Mesendoderm (in vitro differentiated cells): ENCODE measurements at regions not wholly inside any gene's neighbourhood (a gene's known extent, or its start where the extent isn't known, plus 50 kb on each side); places are given as distances from the start of the nearest gene placed in this dataset.
A peak's percentile ranks its signal among the peaks of the same experiment; 100 is the strongest.

Source experiments
- DNase-seq: peaks from one replicate; pipeline ENCODE4 v3.0.0; 2013
- H2AK5ac ChIP-seq: 2 replicates; pipeline ENCODE4 v1.6.1; 2013; ENCODE audit warnings: low read length, inconsistent platforms
- H2BK120ac ChIP-seq: 2 replicates; pipeline ENCODE4 v1.6.1; 2013; ENCODE audit warnings: low read depth, mild to moderate bottlenecking, low read length, moderate library complexity, mixed read lengths
- H2BK15ac ChIP-seq: replicated peaks from 2 replicates; pipeline ENCODE4 v1.6.1; 2013; ENCODE audit warnings: low read depth, mild to moderate bottlenecking, moderate library complexity
- H2BK5ac ChIP-seq: 2 replicates; pipeline ENCODE4 v1.6.1; 2013; ENCODE audit warnings: low read length, inconsistent platforms
- H3K18ac ChIP-seq: 2 replicates; pipeline ENCODE4 v1.6.1; 2013; ENCODE audit warnings: mild to moderate bottlenecking, low read length, mixed read lengths
- H3K23ac ChIP-seq: one replicate; pipeline ENCODE4 v1.6.1; 2013; ENCODE audit warnings: low read length
- H3K27ac ChIP-seq: 2 replicates; pipeline ENCODE4 v1.5.1; 2013; ENCODE audit warnings: low read depth, mild to moderate bottlenecking, inconsistent platforms, low read length, moderate library complexity
- H3K27me3 ChIP-seq: 2 replicates; pipeline ENCODE4 v1.6.1; 2013; ENCODE audit warnings: low read length, control low read depth, mild to moderate bottlenecking, inconsistent platforms; ENCODE audit not compliant: insufficient read depth, poor library complexity
- H3K36me3 ChIP-seq: 2 replicates; pipeline ENCODE4 v1.6.1; 2013; ENCODE audit warnings: low read length, inconsistent platforms; ENCODE audit not compliant: control insufficient read depth, insufficient read depth
- H3K4ac ChIP-seq: one replicate; pipeline ENCODE4 v1.6.1; 2013; ENCODE audit warnings: low read depth, mild to moderate bottlenecking, low read length, moderate library complexity
- H3K4me1 ChIP-seq: 2 replicates; pipeline ENCODE4 v1.6.1; 2013; ENCODE audit warnings: low read depth, low read length, inconsistent platforms; ENCODE audit not compliant: control insufficient read depth
- H3K4me2 ChIP-seq: 2 replicates; pipeline ENCODE4 v1.6.1; 2013; ENCODE audit warnings: low read length
- H3K4me3 ChIP-seq: 2 replicates; pipeline ENCODE4 v1.5.1; 2013; ENCODE audit warnings: mild to moderate bottlenecking, low read length
- H3K56ac ChIP-seq: one replicate; pipeline ENCODE4 v1.6.1; 2013; ENCODE audit warnings: low read length
- H3K79me1 ChIP-seq: 2 replicates; pipeline ENCODE4 v1.6.1; 2013; ENCODE audit warnings: low read length, inconsistent platforms
- H3K79me2 ChIP-seq: 2 replicates; pipeline ENCODE4 v1.6.1; 2013; ENCODE audit warnings: mild to moderate bottlenecking, low read length; ENCODE audit not compliant: control insufficient read depth, insufficient read depth
- H3K9ac ChIP-seq: 2 replicates; pipeline ENCODE4 v1.6.1; 2013; ENCODE audit warnings: low read length, inconsistent platforms
- H4K5ac ChIP-seq: one replicate; pipeline ENCODE4 v1.6.1; 2013; ENCODE audit warnings: low read length
- H4K8ac ChIP-seq: one replicate; pipeline ENCODE4 v1.6.1; 2013; ENCODE audit warnings: low read depth, mild to moderate bottlenecking, control low read depth, low read length, moderate library complexity
- WGBS: extraction: QIAGEN DNeasy Blood & Tissue Kit; methylation state at CpG from one replicate; pipeline ENCODE4 v1.1.7; 2013; ENCODE audit warnings: low lambda C conversion rate, missing lambda C conversion rate; ENCODE audit not compliant: insufficient coverage; ENCODE audit errors: extremely low coverage; 5-methylcytosine and 5-hydroxymethylcytosine counted together

DNA sequence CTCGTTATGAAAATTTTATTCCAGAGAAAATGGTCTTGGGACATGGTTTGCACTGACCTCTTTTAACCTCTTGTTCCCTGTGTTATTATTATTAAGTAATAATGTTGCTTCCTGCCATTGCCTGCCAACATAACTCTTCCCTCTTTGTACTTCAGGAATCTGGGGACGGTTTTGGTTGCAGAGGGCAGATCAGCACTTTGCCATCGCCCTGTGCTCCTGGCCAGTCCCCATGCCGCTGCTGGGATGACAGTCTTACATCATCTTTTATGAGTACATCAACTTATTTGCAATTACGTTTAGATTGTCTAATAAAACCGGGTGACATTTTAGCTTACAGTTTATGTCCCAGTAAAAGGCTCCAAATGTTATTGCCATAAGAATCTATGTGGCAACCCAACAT, 157.2 kb downstream of the CDH26 start:
- Histone ChIP-seq H2BK5ac (no peak overlapping the region), H4K8ac (no peak overlapping the region), H3K79me2 (no peaks in the 10 kb centered on the region), H2BK120ac (no peak overlapping the region), H3K79me1 (no peaks in the 10 kb centered on the region), H4K5ac (no peak overlapping the region), H3K56ac (no peak overlapping the region), H3K4me1 (peaks cover 2% of the 10 kb centered on the region), H2BK15ac (no peak overlapping the region), H3K27me3 (no peaks in the 10 kb centered on the region), H3K4me2 (no peak overlapping the region), H2AK5ac (no peak overlapping the region), H3K23ac (no peak overlapping the region), H3K18ac (no peak overlapping the region), H3K4me3 (no peak overlapping the region), H3K4ac (no peak overlapping the region), H3K27ac (no peak overlapping the region), H3K36me3 (no peaks in the 10 kb centered on the region), H3K9ac (no peak overlapping the region)
- DNase-seq: no peak
- WGBS: no CpG with 5 or more reads among the region's 6 CpGs

DNA sequence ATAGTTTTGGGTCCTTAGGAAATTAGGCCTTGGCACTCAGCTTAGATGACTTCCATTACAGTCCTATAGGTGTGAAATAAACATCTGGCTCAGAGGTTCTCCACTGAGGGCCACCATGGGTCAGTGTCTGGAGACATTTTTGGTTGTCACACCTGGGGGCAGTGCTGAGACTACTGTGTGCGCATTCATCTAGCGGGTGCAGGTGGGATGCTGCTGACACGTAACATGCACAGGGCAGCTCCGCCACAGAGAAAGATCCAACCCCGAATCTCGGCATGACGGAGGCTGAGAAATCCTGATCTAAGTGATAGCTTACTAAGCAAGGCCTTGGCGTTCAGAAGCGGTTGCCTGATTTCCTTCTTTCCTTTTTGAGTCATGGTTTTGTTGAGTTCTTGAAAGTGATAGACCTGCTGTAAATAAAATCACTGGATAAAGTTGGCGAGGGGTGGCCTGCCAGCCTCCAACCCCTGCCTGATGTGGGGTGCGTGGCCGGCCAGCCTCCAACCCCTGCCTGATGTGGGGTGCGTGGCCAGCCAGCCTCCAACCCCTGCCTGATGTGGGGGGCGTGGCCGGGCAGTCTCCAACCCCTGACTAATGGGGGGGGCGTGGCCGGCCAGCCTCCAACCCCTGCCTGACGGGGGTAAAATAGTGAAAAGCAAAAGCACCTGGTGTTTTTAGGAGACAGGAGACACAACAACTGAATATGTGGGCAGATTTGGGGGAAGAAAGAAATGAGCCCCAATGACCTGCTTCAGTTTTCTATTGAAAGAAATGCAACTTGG, 158.1 kb downstream of the CDH26 start:
- no peak overlapping the region for H2BK5ac ChIP-seq
- no peaks in the 10 kb centered on the region for H3K27me3 ChIP-seq
- H2BK120ac ChIP-seq: no peak overlapping the region
- WGBS: no CpG with 5 or more reads among the region's 18 CpGs
- H3K4ac ChIP-seq: no peak overlapping the region
- no peak overlapping the region for H3K4me3 ChIP-seq
- no peaks in the 10 kb centered on the region for H3K79me1 ChIP-seq
- no peak overlapping the region for H3K23ac ChIP-seq
- no peak overlapping the region for H3K56ac ChIP-seq
- H3K27ac ChIP-seq: no peak overlapping the region
- no peak for DNase-seq
- H4K8ac ChIP-seq: no peak overlapping the region
- no peak overlapping the region for H3K18ac ChIP-seq
- H3K9ac ChIP-seq: no peak overlapping the region
- H3K36me3 ChIP-seq: no peaks in the 10 kb centered on the region
- H3K79me2 ChIP-seq: no peaks in the 10 kb centered on the region
- peaks cover 2% of the 10 kb centered on the region for H3K4me1 ChIP-seq
- no peak overlapping the region for H2BK15ac ChIP-seq
- H4K5ac ChIP-seq: no peak overlapping the region
- H3K4me2 ChIP-seq: no peak overlapping the region
- no peak overlapping the region for H2AK5ac ChIP-seq

DNA sequence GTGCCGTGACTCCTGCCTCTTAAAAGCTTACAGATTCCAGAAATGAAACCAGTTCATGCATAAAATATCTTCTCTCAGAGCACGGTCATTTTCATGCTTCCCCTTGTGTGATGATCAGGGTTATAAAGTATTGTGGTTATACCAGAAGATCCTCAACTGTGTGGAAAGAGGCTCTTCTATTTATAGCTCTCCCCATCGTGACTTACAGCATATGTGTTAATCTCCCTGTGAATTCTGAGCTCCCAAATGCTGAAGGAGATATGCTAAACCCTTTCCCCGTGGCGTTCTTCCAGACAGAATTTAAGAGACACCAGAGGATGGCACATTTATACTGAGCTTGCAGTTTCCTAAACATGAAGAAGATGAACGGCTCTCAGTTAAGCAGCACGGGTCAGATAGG, 158.8 kb downstream of the CDH26 start:
- DNase-seq: peak; percentile 22
- WGBS: no CpG with 5 or more reads among the region's 7 CpGs

DNA sequence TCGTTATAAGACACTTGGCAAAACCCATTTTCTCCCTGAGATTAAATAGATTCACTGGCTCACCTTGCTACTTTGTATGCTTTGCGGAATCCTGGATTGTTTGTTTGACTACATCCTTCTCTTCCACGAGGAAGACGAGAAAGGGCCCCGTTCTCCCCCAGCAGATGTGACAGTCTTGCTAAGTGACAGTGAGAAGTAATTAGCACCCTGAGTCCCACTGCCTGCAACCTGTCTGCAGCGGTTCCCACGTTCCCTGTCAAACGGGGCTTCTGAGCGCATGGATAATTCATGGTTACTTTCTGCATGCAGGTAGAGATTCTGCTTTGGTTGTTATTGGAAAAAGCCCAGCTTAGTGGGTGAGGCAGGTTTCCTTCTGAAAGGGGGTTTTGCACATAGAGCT, 163.7 kb downstream of the CDH26 start:
- Histone ChIP-seq H3K9ac (no peak overlapping the region), H3K4me1 (peaks cover under 1% of the 10 kb centered on the region), H3K27ac (no peak overlapping the region), H3K79me1 (no peaks in the 10 kb centered on the region), H2BK120ac (no peak overlapping the region), H3K23ac (no peak overlapping the region), H3K27me3 (no peaks in the 10 kb centered on the region), H3K18ac (no peak overlapping the region), H4K8ac (no peak overlapping the region), H2BK15ac (no peak overlapping the region), H3K79me2 (no peaks in the 10 kb centered on the region), H2BK5ac (no peak overlapping the region), H4K5ac (no peak overlapping the region), H3K4me3 (no peak overlapping the region), H2AK5ac (no peak overlapping the region), H3K4me2 (no peak overlapping the region), H3K4ac (no peak overlapping the region), H3K56ac (no peak overlapping the region), H3K36me3 (no peaks in the 10 kb centered on the region)
- no CpG with 5 or more reads among the region's 9 CpGs for WGBS
- no peak for DNase-seq

More for the DNA sequence above, 158.8 kb downstream of the CDH26 start:
- H3K4me3 ChIP-seq: no peak overlapping the region
- no peak overlapping the region for H4K8ac ChIP-seq
- no peak overlapping the region for H2AK5ac ChIP-seq
- peaks cover 2% of the 10 kb centered on the region for H3K4me1 ChIP-seq
- no peaks in the 10 kb centered on the region for H3K27me3 ChIP-seq
- H3K79me1 ChIP-seq: no peaks in the 10 kb centered on the region
- no peaks in the 10 kb centered on the region for H3K36me3 ChIP-seq
- H3K4ac ChIP-seq: no peak overlapping the region
- H3K56ac ChIP-seq: no peak overlapping the region
- H3K79me2 ChIP-seq: no peaks in the 10 kb centered on the region
- no peak overlapping the region for H2BK5ac ChIP-seq
- no peak overlapping the region for H3K23ac ChIP-seq
- no peak overlapping the region for H4K5ac ChIP-seq
- no peak overlapping the region for H3K27ac ChIP-seq
- H2BK120ac ChIP-seq: no peak overlapping the region
- H3K9ac ChIP-seq: no peak overlapping the region
- H3K4me2 ChIP-seq: no peak overlapping the region
- H2BK15ac ChIP-seq: no peak overlapping the region
- H3K18ac ChIP-seq: no peak overlapping the region

DNA sequence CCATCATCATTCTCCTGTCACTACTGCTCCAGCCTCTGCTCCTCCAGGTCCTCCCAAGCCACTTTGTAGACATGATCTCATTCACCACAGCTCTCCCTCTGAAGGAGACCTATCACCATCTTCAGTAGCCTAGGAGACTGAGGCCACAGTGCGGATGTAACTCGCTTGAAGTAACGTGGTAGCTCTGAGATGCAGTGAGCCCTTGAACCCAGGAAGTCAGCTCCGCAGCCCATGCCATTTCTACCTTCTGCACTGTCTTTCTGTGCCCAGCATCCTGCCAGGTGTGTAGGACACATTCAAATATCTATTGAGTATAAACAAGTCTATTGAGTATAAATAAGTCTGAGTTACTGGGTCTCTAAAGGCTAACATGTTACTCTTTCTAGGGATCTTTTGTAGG, 164.4 kb downstream of the CDH26 start:
- Histone ChIP-seq H2BK5ac (no peak overlapping the region), H2BK120ac (no peak overlapping the region), H2BK15ac (no peak overlapping the region), H2AK5ac (no peak overlapping the region), H3K79me1 (no peaks in the 10 kb centered on the region), H3K23ac (no peak overlapping the region), H4K5ac (no peak overlapping the region), H3K4me3 (no peak overlapping the region), H3K79me2 (no peaks in the 10 kb centered on the region), H3K4ac (no peak overlapping the region), H3K4me2 (no peak overlapping the region), H3K9ac (no peak overlapping the region), H3K27ac (no peak overlapping the region), H3K56ac (no peak overlapping the region), H3K27me3 (no peaks in the 10 kb centered on the region), H3K18ac (no peak overlapping the region), H3K4me1 (no peaks in the 10 kb centered on the region), H3K36me3 (no peaks in the 10 kb centered on the region), H4K8ac (no peak overlapping the region)
- DNase-seq: no peak
- WGBS: no CpG with 5 or more reads among the region's 4 CpGs

DNA sequence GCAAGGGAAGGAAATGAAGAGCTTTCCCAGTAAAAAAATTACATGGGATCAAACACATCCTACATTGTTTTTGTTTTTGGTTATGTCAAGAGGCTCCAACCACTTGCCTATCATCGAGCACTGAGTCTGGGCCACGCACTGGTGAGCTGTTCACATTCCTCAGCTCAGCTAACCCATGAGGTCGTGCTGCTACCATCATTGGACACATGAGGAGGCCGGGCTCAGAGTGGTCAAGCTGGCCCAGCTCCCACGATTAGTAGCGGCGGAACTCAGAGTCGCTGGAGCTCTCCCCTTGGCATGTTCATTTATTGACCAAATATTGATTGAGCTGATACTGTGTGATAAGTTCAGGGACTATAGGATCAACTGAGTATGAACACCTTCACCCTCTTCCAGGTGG, 164.9 kb downstream of the CDH26 start:
- WGBS: no CpG with 5 or more reads among the region's 8 CpGs
- Histone ChIP-seq H3K27me3 (no peaks in the 10 kb centered on the region), H2AK5ac (no peak overlapping the region)

More for the DNA sequence above, 164.9 kb downstream of the CDH26 start:
- Histone ChIP-seq H3K4ac (no peak overlapping the region), H3K18ac (no peak overlapping the region), H2BK5ac (no peak overlapping the region), H3K36me3 (no peaks in the 10 kb centered on the region), H4K8ac (no peak overlapping the region), H3K23ac (no peak overlapping the region), H3K9ac (no peak overlapping the region), H3K56ac (no peak overlapping the region), H3K4me2 (no peak overlapping the region), H2BK120ac (no peak overlapping the region), H4K5ac (no peak overlapping the region), H3K27ac (no peak overlapping the region), H3K4me1 (no peaks in the 10 kb centered on the region), H3K79me1 (no peaks in the 10 kb centered on the region), H3K4me3 (no peak overlapping the region), H2BK15ac (no peak overlapping the region), H3K79me2 (no peaks in the 10 kb centered on the region)
- no peak for DNase-seq
